Suprapubic skin (tissue), 4 donors: ENCODE measurements at regions not wholly inside any gene's neighbourhood (a gene's known extent, or its start where the extent isn't known, plus 50 kb on each side); places are given as distances from the start of the nearest gene placed in this dataset.
"Not testable (repeated sequence)": the region's sequence is repeated elsewhere in the genome, so short reads cannot be mapped to it uniquely, and the experiment has no call there.

Experiments used
- DNase-seq, 2 donors: peaks; one replicate each; pipeline ENCODE4 v3.0.0-alpha.2; 2019; ENCODE audit warnings: low spot score in 2 of 2
- H3K27ac ChIP-seq: fragments of 200-600 bp; sonication (generic); one replicate; pipeline ENCODE4 v1.5.1; 2019
- H3K27me3 ChIP-seq: fragments of 200-600 bp; sonication (generic); one replicate; pipeline ENCODE4 v1.5.1; 2019
- H3K36me3 ChIP-seq: fragments of 200-600 bp; sonication (generic); one replicate; pipeline ENCODE4 v1.5.1; 2019
- H3K4me1 ChIP-seq: fragments of 200-600 bp; sonication (generic); one replicate; pipeline ENCODE4 v1.5.1; 2019
- H3K4me3 ChIP-seq: fragments of 200-600 bp; sonication (generic); one replicate; pipeline ENCODE4 v1.5.1; 2019; ENCODE audit warnings: mild to moderate bottlenecking
- H3K9me3 ChIP-seq: fragments of 200-600 bp; sonication (generic); one replicate; pipeline ENCODE4 v1.5.1; 2019
- EP300 ChIP-seq: sonication (generic); formaldehyde crosslinking; IDR thresholded peaks from one replicate; pipeline ENCODE4 v1.6.1; 2017; ENCODE audit warnings: antibody characterized with exemption
- POLR2A ChIP-seq, 2 donors: fragments of 450-650 bp; IDR thresholded peaks; one replicate each; pipeline ENCODE4 v1.6.1; 2017; ENCODE audit warnings: antibody characterized with exemption in 2 of 2, mild to moderate bottlenecking in 2 of 2, moderate library complexity in 2 of 2
- POLR2AphosphoS5 ChIP-seq, 3 donors: sonication (generic); formaldehyde crosslinking; IDR thresholded peaks; one replicate each; pipeline ENCODE4 v1.6.1; 2017; ENCODE audit warnings: antibody characterized with exemption in 3 of 3
- WGBS: methylation state at CpG from one replicate; pipeline ENCODE4 v1.1.5; 2018; 5-methylcytosine and 5-hydroxymethylcytosine counted together
- TF ChIP-seq, protein P1 (sequence below), 2 donors: fragments of 200-600 bp in 1 of 2; fragments of 450-650 bp in 1 of 2; sonication (generic) in 1 of 2; IDR thresholded peaks; one replicate each; pipeline ENCODE4 v1.5.1; 2016 to 2019; ENCODE audit warnings: antibody characterized with exemption in 2 of 2, mild to moderate bottlenecking in 1 of 2, moderate library complexity in 1 of 2

DNA sequence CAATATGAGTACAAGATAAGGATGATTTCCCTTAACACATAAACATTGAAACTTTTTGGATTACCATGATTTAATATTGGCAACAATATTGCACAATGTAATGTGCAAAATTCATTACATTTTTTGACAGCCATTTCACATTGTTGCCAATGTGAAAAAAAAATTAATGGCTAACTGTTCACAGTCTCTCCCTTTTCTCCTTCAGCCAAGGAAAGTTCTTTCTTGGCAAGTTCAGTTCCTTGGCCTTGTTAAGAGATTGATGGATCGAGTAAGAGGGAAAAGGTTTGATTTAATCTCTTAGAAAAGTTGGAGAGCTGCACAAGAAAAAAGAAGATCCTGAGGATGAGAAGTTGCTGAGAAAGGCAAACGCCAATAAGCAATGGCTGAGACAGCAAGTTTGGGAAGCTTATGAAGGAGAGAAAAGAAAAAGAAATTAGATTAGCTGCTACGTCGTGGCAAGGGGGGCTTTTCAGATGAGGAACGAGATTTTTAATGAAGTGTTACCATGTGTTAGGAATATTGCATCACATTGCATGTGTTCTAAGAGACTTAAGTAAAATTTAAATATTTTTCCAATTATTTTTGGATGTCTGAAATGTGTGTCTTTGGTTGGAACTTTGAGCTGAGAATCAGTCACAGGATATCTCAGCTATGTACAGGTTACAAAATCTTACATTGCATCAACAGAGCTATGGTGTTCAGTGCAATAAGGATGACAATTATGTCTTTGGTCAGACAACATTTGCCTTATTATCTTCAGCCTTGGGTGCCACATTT, 61.4 kb upstream of the ZNF280D start:
- TF ChIP-seq POLR2AphosphoS5 (IDR thresholded peaks at IDR 0.05) (no peak), POLR2A (IDR thresholded peaks at IDR 0.05) (no peak), EP300 (no peak)
- TF ChIP-seq, protein P1, sequence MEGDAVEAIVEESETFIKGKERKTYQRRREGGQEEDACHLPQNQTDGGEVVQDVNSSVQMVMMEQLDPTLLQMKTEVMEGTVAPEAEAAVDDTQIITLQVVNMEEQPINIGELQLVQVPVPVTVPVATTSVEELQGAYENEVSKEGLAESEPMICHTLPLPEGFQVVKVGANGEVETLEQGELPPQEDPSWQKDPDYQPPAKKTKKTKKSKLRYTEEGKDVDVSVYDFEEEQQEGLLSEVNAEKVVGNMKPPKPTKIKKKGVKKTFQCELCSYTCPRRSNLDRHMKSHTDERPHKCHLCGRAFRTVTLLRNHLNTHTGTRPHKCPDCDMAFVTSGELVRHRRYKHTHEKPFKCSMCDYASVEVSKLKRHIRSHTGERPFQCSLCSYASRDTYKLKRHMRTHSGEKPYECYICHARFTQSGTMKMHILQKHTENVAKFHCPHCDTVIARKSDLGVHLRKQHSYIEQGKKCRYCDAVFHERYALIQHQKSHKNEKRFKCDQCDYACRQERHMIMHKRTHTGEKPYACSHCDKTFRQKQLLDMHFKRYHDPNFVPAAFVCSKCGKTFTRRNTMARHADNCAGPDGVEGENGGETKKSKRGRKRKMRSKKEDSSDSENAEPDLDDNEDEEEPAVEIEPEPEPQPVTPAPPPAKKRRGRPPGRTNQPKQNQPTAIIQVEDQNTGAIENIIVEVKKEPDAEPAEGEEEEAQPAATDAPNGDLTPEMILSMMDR (IDR thresholded peaks at IDR 0.05) = no peak
- Histone ChIP-seq H3K27ac (no peak overlapping the region), H3K9me3 (no peaks in the 10 kb centered on the region), H3K36me3 (no peaks in the 10 kb centered on the region), H3K27me3 (no peaks in the 10 kb centered on the region), H3K4me1 (peaks cover 5% of the 10 kb centered on the region), H3K4me3 (no peak overlapping the region)
- no peak for DNase-seq
- WGBS = 49% methylated on average over 5 of the region's 5 CpGs

DNA sequence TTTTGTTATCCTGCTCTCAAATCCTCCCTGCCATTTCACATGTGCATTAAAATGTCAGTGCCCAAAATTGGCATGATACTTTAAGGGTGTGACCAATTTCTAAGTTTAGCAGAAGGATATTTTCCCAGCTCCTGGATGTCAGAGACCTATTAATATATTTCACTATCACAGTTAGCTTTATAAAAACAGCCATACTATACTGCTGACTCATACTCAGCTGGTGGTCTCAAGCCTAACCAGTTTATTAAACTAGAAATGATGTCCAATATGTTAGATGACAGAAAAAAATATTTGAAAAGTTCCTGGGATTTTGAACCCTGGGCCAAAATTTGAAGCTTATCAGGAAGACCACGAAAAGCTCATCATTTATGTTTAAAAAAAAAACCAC, 60.9 kb upstream of the ZNF280D start:
- TF ChIP-seq POLR2A (IDR thresholded peaks at IDR 0.05) (no peak), EP300 (no peak), POLR2AphosphoS5 (IDR thresholded peaks at IDR 0.05) (no peak)
- TF ChIP-seq, protein P1 (IDR thresholded peaks at IDR 0.05) = no peak
- Histone ChIP-seq H3K27ac (no peak overlapping the region), H3K9me3 (no peaks in the 10 kb centered on the region), H3K4me3 (no peak overlapping the region), H3K36me3 (no peaks in the 10 kb centered on the region), H3K4me1 (peaks cover 5% of the 10 kb centered on the region), H3K27me3 (no peaks in the 10 kb centered on the region)
- 32% methylated on average over 1 of the region's 1 CpG for WGBS
- DNase-seq = no peak

DNA sequence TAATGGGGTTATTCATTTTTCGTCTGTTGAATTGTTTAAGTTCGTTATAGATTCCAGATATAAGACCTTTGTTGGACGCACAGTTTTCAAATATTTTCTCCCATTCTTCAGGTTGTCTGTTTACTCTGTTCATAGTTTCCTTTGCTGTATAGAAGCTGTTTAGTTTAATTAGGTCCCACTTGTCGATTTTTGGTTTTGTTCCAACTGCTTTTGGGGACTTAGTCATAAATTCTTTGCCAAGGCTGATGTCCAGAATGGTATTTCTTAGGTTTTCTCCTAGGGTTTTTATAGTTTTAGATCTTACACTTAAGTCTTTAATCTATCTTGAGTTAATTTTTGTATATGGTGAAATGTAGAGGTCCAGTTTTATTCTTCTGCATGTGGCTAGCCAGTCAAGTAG, 58.9 kb upstream of the ZNF280D start:
- WGBS = 94% methylated on average over 4 of the region's 4 CpGs
- TF ChIP-seq POLR2AphosphoS5 (IDR thresholded peaks at IDR 0.05) (no peak), POLR2A (IDR thresholded peaks at IDR 0.05) (no peak), EP300 (no peak)
- TF ChIP-seq, protein P1 (IDR thresholded peaks at IDR 0.05) = no peak
- Histone ChIP-seq H3K9me3 (no peaks in the 10 kb centered on the region), H3K36me3 (no peaks in the 10 kb centered on the region), H3K27me3 (no peaks in the 10 kb centered on the region), H3K4me3 (no peak overlapping the region), H3K27ac (no peak overlapping the region), H3K4me1 (peaks cover 5% of the 10 kb centered on the region)
- DNase-seq = no peak

DNA sequence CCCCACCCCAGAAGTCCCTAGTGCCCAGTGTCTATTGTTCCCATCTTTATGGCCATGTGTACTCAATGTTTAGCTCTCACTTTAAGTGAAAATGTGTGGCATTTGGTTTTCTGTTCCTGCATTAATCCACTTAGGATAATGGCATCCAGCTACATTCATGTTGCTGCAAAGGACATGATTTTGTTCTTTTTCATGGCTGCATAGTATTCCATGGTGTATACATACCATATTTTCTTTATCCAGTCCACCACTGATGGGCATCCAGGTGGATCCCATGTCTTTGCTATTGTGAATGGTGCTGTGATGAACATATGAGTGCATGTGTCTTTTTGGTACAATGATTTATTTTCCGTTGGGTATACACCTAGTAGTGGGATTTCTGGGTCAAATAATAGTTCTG, 58.2 kb upstream of the ZNF280D start:
- not testable (repeated sequence) for H3K27me3 ChIP-seq, H3K36me3 ChIP-seq, H3K4me3 ChIP-seq, H3K4me1 ChIP-seq, H3K9me3 ChIP-seq, DNase-seq, H3K27ac ChIP-seq
- WGBS = 100% methylated on average over 1 of the region's 1 CpG

DNA sequence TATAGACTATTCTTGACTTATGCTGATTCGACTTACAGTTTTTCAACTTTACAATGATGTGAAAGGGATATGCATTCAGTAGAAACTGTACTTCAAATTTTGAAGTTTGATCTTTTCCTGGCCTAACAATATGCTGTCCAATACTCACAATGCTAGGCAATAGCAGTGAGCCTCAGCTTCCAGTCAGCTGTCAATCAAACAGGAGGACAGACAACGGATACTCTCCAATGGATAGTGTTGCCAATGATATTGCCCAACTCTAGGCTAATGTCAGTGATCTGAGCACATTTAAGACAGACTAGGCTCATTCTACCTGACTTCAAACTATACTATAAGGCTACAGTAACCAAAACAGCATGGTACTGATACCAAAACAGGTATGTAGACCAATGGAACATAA, 55.0 kb upstream of the ZNF280D start:
- no peak overlapping the region for H3K4me3 ChIP-seq
- no peak overlapping the region for H3K27ac ChIP-seq
- TF ChIP-seq POLR2A (IDR thresholded peaks at IDR 0.05) (no peak), POLR2AphosphoS5 (IDR thresholded peaks at IDR 0.05) (no peak), EP300 (no peak)
- TF ChIP-seq, protein P1 (IDR thresholded peaks at IDR 0.05) = no peak
- H3K27me3 ChIP-seq = no peaks in the 10 kb centered on the region
- H3K36me3 ChIP-seq = no peaks in the 10 kb centered on the region
- no peaks in the 10 kb centered on the region for H3K4me1 ChIP-seq
- DNase-seq = no peak
- WGBS = 94% methylated on average over 2 of the region's 2 CpGs
- no peaks in the 10 kb centered on the region for H3K9me3 ChIP-seq

DNA sequence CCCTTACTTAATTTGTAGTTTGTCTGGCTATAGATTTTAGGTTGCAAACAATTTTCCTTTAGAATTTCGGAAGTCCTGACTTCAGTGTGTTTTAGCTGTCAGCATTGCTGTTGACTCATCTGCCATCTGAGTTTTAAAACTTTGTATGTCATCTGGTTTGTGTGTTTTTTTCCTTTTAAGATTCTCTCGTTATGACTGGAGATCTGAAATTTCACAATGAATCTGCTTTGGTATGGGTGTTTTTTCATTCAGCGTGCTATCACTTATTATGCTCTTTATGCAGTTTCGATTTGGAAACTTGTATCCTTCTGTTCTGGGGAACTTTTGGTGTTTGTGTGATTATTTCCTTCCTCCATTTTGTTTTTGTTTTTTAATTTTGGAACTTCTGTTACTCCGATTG, 53.7 kb upstream of the ZNF280D start:
- H3K9me3 ChIP-seq = no peaks in the 10 kb centered on the region
- 69% methylated on average over 5 of the region's 5 CpGs for WGBS
- H3K4me1 ChIP-seq = no peaks in the 10 kb centered on the region
- DNase-seq = no peak
- no peaks in the 10 kb centered on the region for H3K27me3 ChIP-seq
- no peak overlapping the region for H3K27ac ChIP-seq
- TF ChIP-seq EP300 = no peak
- TF ChIP-seq POLR2AphosphoS5 (IDR thresholded peaks at IDR 0.05) = no peak
- no peak overlapping the region for H3K4me3 ChIP-seq
- no peaks in the 10 kb centered on the region for H3K36me3 ChIP-seq
